Smooth muscle cell (in vitro differentiated cells): ENCODE measurements at regions not wholly inside any gene's neighbourhood (a gene's known extent, or its start where the extent isn't known, plus 50 kb on each side); places are given as distances from the start of the nearest gene placed in this dataset.

Experiments
- DNase-seq: peaks from one replicate; lab custom pipeline; 2025; ENCODE audit not compliant: unreplicated experiment; lab: John Stamatoyannopoulos, UW
- H2AFZ ChIP-seq: fragments of 200-600 bp; sonication (generic); 2 replicates; pipeline ENCODE4 v1.6.0; 2016; ENCODE audit warnings: antibody characterized with exemption, low read depth, mild to moderate bottlenecking
- H3F3A ChIP-seq: fragments of 200-600 bp; sonication (generic); 2 replicates; pipeline ENCODE4 v1.6.0; 2017; ENCODE audit warnings: antibody characterized with exemption, low read depth
- H3K27ac ChIP-seq: fragments of 200-600 bp; sonication (generic); 2 replicates; pipeline ENCODE4 v1.5.1; 2016; ENCODE audit warnings: low read depth, mild to moderate bottlenecking
- H3K27me3 ChIP-seq: fragments of 200-600 bp; sonication (generic); 2 replicates; pipeline ENCODE4 v1.6.1; 2016; ENCODE audit warnings: low read depth, mild to moderate bottlenecking
- H3K36me3 ChIP-seq: fragments of 200-600 bp; sonication (generic); 2 replicates; pipeline ENCODE4 v1.5.1; 2016; ENCODE audit warnings: low read depth
- H3K4me1 ChIP-seq: fragments of 200-600 bp; sonication (generic); 2 replicates; pipeline ENCODE4 v1.5.1; 2016; ENCODE audit warnings: low read depth
- H3K4me2 ChIP-seq: fragments of 200-600 bp; sonication (generic); 2 replicates; pipeline ENCODE4 v1.6.0; 2016; ENCODE audit warnings: mild to moderate bottlenecking
- H3K4me3 ChIP-seq: fragments of 200-600 bp; sonication (generic); 2 replicates; pipeline ENCODE4 v1.5.1; 2016; ENCODE audit warnings: mild to moderate bottlenecking
- H3K79me2 ChIP-seq: fragments of 200-600 bp; sonication (generic); 2 replicates; pipeline ENCODE4 v1.6.0; 2016; ENCODE audit warnings: low read depth, mild to moderate bottlenecking
- H3K9ac ChIP-seq: fragments of 200-600 bp; sonication (generic); 2 replicates; pipeline ENCODE4 v1.6.0; 2016; ENCODE audit warnings: low read depth
- H3K9me3 ChIP-seq: fragments of 200-600 bp; sonication (generic); replicated peaks from 2 replicates; pipeline ENCODE4 v1.5.1; 2016; ENCODE audit warnings: low read depth
- H4K20me1 ChIP-seq: fragments of 200-600 bp; sonication (generic); 2 replicates; pipeline ENCODE4 v1.6.0; 2016; ENCODE audit warnings: low read depth
- WGBS: methylation state at CpG from one replicate; pipeline ENCODE4 v1.1.7; 2016; ENCODE audit warnings: low lambda C conversion rate; 5-methylcytosine and 5-hydroxymethylcytosine counted together
- TF ChIP-seq, protein P1 (sequence below): fragments of 200-600 bp; sonication (generic); IDR thresholded peaks from 2 replicates; pipeline ENCODE4 v1.5.1; 2017; ENCODE audit warnings: borderline replicate concordance, mild to moderate bottlenecking, antibody characterized with exemption; ENCODE audit not compliant: insufficient read depth, poor library complexity, severe bottlenecking

DNA sequence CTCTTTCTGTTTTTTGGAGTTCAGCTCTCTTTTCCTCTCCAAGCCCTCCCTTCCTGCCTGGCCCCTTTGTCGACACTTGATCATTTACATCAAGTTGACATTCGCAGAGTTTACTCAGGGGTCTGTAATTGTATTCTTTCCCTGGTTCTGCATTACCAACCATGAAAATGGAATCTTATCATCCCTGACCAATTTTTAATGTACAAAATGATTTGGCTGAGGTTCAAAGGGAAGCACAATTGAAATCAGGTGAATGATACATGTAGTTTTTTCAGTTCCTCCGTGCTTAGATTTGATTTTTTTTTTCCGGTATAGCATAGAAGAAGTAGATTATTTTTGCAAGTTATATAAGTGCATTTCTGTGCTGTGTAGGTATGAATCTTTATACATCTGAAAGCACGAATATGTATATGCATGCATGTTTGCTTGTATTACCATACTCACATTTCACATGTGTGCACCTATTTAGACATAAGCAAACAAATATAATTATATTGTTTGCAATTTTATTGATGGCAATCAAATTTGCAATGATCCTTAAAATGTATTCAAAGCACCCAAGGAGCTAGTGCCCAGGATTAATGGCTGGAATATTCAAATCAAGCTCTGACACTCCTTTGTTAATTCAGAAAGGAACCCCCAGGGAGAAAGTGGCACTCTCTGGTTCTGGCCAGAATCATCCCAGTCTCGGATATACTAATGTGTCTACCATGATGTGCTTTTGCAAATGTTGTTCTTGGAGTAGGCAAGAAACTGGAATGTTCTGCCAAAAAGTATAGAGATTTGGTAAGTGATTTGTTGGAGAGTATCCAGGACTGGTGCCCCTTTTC lies 189.3 kb downstream of the VRK1 start:
- H3K4me3 ChIP-seq, result no peak overlapping the region
- H3K4me2 ChIP-seq, result no peak overlapping the region
- TF ChIP-seq, protein P1, sequence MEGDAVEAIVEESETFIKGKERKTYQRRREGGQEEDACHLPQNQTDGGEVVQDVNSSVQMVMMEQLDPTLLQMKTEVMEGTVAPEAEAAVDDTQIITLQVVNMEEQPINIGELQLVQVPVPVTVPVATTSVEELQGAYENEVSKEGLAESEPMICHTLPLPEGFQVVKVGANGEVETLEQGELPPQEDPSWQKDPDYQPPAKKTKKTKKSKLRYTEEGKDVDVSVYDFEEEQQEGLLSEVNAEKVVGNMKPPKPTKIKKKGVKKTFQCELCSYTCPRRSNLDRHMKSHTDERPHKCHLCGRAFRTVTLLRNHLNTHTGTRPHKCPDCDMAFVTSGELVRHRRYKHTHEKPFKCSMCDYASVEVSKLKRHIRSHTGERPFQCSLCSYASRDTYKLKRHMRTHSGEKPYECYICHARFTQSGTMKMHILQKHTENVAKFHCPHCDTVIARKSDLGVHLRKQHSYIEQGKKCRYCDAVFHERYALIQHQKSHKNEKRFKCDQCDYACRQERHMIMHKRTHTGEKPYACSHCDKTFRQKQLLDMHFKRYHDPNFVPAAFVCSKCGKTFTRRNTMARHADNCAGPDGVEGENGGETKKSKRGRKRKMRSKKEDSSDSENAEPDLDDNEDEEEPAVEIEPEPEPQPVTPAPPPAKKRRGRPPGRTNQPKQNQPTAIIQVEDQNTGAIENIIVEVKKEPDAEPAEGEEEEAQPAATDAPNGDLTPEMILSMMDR, result no peak
- WGBS, result 89% methylated on average over 6 of the region's 6 CpGs
- no peak overlapping the region for H3K27ac ChIP-seq
- no peaks in the 10 kb centered on the region for H3F3A ChIP-seq
- no peaks in the 10 kb centered on the region for H3K79me2 ChIP-seq
- no peak overlapping the region for H2AFZ ChIP-seq
- H4K20me1 ChIP-seq, result no peaks in the 10 kb centered on the region
- H3K27me3 ChIP-seq, result no peaks in the 10 kb centered on the region
- H3K9me3 ChIP-seq, result no peaks in the 10 kb centered on the region
- no peaks in the 10 kb centered on the region for H3K4me1 ChIP-seq
- no peak for DNase-seq
- no peak overlapping the region for H3K9ac ChIP-seq
- H3K36me3 ChIP-seq, result no peaks in the 10 kb centered on the region

DNA sequence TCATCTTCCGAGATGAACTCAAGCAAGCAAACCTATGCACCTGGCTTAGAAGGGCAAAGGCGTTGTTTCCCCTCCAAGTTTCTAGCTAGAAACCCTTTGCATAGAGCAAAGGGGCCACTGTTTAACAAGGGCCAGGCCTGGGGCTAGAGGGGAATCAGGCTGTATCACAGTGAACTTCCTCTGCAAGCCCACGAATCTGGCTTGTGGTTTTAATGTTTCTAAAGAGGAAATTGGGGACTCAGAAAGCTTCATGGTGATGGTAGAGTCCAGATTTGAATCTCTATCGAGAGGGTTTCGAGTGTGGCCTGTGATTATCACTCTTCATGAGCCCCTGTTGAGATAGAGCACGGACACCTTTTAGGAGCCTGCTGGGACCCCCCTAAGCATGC lies 189.9 kb downstream of the VRK1 start:
- Histone ChIP-seq H3F3A (no peaks in the 10 kb centered on the region), H3K4me1 (no peaks in the 10 kb centered on the region), H4K20me1 (no peaks in the 10 kb centered on the region), H3K4me2 (no peak overlapping the region), H3K9me3 (no peaks in the 10 kb centered on the region), H3K36me3 (no peaks in the 10 kb centered on the region), H3K9ac (no peak overlapping the region), H3K27ac (no peak overlapping the region), H3K4me3 (no peak overlapping the region), H3K79me2 (no peaks in the 10 kb centered on the region), H2AFZ (no peak overlapping the region), H3K27me3 (no peaks in the 10 kb centered on the region)
- no peak for DNase-seq
- TF ChIP-seq, protein P1, result no peak
- WGBS, result 67% methylated on average over 6 of the region's 6 CpGs

DNA sequence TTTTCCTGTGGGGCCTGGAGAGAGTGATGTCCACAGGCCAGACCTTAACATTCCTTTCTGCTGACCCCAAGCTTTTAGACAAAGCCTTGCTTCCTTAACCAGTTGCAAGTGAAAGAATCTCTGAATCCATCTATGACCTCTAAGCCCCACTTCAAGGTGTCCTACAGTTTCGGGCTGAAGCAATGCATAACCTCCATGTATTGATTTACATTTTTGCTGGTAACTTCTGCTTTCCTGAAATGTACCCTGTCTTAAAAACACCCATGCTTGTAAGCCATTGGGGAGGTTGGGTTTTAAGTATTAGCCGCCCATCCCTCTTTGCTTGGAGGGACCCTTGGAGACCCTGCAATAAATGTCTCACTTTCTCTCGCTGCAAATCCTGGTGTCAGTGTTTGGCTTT lies 190.6 kb downstream of the VRK1 start:
- H4K20me1 ChIP-seq, result no peaks in the 10 kb centered on the region
- H3K79me2 ChIP-seq, result no peaks in the 10 kb centered on the region
- no peaks in the 10 kb centered on the region for H3K36me3 ChIP-seq
- H3K27me3 ChIP-seq, result no peaks in the 10 kb centered on the region
- WGBS, result 95% methylated on average over 3 of the region's 3 CpGs
- H3K4me1 ChIP-seq, result no peaks in the 10 kb centered on the region
- DNase-seq, result no peak
- H3K9me3 ChIP-seq, result no peaks in the 10 kb centered on the region
- TF ChIP-seq, protein P1, result no peak
- no peak overlapping the region for H3K4me2 ChIP-seq
- no peak overlapping the region for H3K4me3 ChIP-seq
- no peaks in the 10 kb centered on the region for H3F3A ChIP-seq
- H3K27ac ChIP-seq, result no peak overlapping the region
- no peak overlapping the region for H3K9ac ChIP-seq
- no peak overlapping the region for H2AFZ ChIP-seq

DNA sequence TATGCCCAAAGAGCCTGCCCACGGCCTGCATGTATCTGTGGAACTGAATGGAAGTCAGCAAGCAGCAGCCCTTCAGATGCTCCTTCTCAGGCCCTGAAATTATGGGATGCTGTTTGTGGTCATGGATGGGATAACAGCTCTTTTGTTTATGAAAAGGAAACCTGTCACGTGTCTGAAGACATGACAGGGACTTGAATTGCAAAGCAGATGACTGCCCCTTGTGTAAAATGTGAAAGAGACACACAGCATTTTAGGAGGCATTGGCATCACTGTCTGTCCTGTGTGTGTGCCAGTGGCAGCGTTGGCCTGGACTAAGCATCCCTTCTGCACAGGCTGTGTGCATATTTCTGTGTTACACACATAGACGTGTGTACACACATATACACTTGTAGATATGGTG lies 192.1 kb downstream of the VRK1 start:
- no peak overlapping the region for H2AFZ ChIP-seq
- no peak overlapping the region for H3K4me2 ChIP-seq
- H3K27me3 ChIP-seq, result no peaks in the 10 kb centered on the region
- no peak overlapping the region for H3K27ac ChIP-seq
- no peaks in the 10 kb centered on the region for H3F3A ChIP-seq
- no peaks in the 10 kb centered on the region for H3K9me3 ChIP-seq
- no peaks in the 10 kb centered on the region for H3K36me3 ChIP-seq
- no peaks in the 10 kb centered on the region for H4K20me1 ChIP-seq
- WGBS, result 79% methylated on average over 4 of the region's 4 CpGs
- no peak overlapping the region for H3K4me3 ChIP-seq
- no peaks in the 10 kb centered on the region for H3K79me2 ChIP-seq
- DNase-seq, result no peak
- no peaks in the 10 kb centered on the region for H3K4me1 ChIP-seq
- H3K9ac ChIP-seq, result no peak overlapping the region
- TF ChIP-seq, protein P1, result no peak
